Umbilical cord (tissue), 1 donor: ENCODE measurements at regions not wholly inside any gene's neighbourhood (a gene's known extent, or its start where the extent isn't known, plus 50 kb on each side); places are given as distances from the start of the nearest gene placed in this dataset.
"Not testable (repeated sequence)": the region's sequence is repeated elsewhere in the genome, so short reads cannot be mapped to it uniquely, and the experiment has no call there.

Experiments
- DNase-seq: peaks from one replicate; pipeline ENCODE4 v3.0.0-alpha.2; 2015; ENCODE audit warnings: low spot score

DNA sequence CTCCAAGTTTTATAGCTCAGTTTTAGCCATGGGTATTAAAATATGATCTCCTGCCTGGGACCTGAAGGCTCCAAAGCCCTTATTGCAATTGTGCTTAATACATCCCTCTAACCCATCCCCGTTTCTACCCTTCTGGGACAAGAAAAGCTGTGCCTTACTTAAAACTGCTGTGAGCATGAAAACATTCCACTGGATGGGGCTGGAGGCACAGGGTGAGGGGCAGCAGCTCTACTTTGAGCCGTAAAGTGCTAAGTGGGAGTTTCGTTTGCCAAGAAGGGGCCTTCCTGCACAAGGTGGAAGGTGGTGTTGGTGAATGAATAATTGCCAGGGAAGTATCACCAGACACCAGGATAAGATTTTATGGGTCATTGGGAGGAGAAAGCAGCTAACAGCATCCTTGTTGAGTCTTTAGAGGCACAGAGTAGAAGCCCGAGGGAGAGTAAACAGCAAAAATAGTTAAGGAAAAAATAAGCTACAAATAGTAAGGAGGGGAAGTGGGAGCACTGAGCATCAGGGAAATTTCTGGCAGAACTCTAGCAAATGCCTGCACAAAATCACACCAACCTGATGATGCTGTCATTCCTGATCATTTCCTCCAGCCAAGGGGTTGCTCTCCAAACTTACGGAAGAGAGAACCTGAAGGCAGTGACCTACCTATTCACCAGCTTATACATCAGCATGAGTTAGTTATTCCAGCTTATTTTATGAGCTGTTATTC, 218.4 kb downstream of the MREG start:
- DNase-seq, result peak; percentile 79

GRCh38 chr2:215793747-215794595, 219.4 kb downstream of the MREG start:
- peak; percentile 92 for DNase-seq

DNA sequence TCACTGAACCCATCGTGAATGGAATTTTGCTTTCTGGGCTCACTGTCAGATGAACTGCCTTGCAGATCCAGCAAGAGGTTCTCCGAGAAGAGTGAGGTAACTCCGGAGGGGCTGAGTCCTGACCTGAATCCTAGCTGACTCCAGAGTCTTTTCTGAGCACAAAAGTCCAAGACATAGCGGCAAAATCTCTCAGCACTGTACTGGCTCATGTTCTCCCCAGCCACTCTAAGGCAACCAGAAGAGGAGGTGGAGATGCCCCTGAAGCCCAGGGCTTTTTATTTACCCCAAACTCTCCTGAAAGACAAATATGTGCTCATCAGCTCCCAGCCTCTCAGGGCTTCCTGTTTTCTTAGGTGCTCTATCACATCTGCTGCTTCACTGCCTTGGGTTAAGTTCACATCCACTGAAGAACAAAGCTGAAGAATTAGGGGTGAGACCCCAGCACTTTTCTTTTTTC, 221.8 kb downstream of the MREG start:
- DNase-seq, result peak; percentile 49

- peak; percentile 79 for DNase-seq
These were observed 222.6 kb downstream of the MREG start for GRCh38 chr2:215790523-215791421.

DNA sequence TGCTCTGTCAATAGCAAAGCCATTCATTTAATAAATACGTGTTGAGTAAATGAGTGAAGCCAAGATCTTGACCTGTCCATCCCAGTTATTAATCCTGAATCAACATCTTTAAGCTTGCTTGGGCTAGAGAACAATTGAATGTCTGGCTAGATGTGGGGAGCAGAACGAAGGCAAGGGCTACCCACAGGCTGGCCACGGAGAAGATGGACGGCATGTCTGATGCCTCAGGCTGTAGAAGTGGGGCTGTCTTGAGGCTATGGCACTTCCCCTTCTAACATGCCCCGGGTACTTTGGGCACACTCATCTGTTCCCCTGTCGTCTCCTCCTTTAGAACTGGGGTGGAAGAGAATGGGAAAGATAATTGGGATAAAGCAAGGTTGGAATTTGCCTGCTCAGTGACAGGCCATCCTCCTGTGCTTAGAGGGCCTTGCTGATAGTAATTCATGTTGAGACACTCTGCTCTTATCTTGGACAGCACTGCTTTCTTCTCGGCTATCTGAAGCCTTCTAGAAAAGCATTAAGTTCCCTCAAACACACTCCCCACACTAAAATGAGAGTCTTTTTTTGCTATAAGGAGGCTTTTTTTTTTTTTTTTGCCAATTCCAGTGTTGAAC, 225.7 kb downstream of the MREG start:
- DNase-seq, result peak; percentile 63

DNA sequence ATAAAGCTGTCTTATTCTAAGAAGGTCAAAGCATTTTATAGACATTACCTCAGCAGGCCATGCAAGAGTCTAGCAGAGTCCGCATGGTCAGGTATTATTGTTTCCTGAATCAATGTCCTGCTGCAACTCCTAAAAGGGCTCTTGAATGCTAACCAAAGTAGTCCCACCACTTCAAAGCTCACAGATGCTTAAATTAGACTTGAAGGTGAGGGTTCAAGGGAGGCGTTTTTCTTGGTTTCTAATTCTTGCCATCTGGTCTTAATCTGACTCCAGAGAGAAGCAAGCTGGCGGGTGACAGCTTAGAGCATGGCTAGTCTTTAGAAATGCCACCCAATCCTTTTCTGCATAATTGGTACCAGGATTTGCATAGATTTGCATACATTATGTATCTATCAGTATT, 226.3 kb downstream of the MREG start:
- no peak for DNase-seq

DNA sequence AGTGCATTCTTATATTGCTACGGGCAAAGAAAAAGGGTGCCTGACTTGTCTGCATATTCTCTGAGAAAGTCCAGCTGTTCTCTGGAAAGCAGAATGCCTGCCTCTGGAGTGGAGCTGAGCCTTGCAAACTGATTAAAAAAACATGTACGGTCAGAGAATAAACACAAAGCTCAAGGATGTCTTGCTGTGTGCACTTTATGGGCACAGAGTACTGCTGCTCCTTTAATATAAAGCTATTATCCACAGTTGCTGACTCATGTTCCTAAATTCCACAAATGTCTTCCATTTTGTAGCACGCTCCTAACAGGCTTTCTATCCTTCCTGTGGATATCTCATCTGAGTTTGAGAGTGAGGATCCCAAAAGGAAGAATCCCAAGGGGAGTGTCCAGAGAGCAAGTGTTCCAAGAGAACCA, 229.0 kb downstream of the MREG start:
- peak; percentile 96 for DNase-seq

- not testable (repeated sequence) for DNase-seq
These were observed 229.7 kb downstream of the MREG start for GRCh38 chr2:215783640-215784039.

- DNase-seq, result no peak
These were observed 230.4 kb downstream of the MREG start for GRCh38 chr2:215782965-215783364.

GRCh38 chr2:215782295-215782694, 231.1 kb downstream of the MREG start:
- DNase-seq, result no peak

DNA sequence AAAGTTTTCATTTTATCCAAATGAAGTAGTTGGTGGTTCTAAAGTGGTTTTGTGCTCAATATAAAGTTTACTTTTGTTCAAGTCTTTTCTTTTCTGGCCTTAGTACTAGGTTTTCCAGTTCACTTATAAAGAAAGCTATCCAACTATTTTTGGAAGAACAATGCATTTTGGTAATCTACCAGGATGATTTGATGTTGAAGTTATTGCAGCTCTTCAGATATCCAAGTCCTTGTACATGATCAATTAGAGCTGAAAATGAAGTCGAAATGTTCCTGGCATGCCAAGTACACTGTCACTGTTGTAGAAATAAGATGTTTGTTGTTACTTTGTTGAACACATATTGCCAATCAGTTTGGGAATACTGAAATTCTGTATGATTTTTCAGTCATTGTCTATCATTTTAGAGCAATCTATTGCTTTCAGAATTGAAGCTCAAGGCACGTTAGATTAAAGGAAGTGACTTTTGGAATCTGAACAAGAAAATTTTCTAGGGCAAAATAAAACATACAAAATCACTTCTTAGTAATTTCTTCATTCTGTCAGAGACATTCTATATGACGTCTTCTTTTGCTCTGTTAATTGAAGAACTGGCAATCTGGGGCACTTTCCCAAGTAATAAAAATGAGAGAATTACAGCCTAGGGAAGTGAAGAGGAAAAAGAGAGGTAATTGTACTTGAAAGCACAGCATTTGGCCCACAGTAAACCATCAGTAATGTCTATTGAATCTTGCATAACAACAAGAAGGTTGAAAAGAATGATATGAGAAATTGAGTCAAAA, 232.3 kb downstream of the MREG start:
- no peak for DNase-seq

DNA sequence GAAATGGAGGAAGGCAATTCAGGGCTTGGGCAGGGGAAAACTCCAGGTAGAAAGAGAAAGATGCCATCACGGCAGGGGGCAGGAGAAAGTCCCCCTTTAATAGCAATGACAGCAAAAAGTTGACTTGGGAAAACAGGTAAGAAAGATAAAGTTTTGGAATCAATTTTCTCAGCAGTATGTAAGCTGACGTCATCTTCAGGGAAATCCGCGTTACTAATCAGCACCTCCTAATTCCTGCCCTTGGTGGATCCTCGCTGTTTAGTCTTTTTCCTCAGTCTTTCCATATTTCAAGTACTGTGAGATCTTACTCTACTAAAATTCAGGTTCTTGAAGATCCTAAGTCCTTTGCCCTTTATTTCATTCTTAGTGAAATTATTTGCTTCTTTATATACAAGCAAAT, 233.0 kb downstream of the MREG start:
- no peak for DNase-seq

DNA sequence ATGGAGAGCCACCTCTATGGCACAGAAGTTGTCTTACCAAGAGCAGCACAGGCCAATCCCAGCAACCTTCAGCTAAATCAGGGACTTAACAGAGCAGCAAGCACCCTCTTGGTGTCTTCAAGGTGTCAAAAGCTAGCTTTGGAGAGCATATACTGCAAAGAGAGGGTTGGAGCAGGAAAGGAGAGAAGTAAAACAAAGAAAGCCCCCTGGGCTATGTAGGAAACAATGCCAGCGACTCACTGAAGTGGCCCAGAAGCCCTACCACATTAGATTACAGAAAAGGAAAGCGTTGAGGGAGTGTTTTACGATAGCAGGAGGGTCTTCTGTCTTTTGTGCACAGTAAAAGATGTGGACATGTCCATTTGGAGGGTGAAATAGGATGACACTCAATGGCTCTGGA, 233.4 kb downstream of the MREG start:
- no peak for DNase-seq

DNA sequence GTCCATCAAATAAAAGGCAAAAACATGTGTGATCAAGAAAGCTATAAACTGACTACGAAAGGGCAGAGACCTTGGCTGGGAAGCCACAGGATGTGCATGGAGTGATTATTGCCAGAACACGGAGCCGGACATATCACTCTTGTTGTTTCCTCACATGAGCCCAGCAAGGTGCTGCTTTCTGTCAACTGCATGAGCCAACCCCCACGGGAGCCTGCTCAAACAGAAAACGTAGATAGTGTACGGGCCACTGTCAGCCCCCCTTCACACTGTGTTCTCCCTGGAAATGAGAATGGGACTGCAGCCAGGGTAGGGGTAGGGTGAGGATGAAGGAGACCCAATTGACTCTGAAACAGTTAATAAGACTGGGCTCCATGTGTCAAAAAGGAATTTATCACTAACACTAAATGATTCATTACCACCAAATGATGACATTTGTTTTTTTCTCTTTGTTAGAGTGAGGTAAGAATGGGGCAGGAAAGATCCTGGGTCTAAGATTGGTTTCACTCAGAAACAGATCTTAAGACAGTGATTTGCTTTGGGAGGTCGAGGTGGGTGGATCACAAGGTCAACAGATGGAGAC, 235.8 kb downstream of the MREG start:
- DNase-seq, result no peak

- peak; percentile 65 for DNase-seq
These were observed 238.2 kb downstream of the MREG start for GRCh38 chr2:215775106-215775505.

DNA sequence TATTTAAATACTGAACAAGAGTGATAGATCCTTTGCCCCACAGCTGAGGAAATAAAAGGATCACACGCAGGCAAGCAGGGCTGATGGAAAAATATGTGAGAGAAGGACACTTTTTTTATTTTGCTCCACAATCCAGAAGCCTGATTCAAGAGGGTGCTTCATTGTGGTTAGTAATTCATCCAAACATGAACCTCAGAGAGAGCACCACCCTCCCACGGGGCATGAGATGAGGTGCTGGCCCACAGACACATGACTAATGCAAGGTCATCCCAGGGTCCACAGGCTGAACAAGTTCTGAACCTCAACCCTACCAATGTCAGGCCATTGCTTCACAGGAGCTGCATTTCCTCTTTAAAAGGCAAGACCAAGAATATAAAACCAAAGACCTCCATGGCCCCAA, 239.6 kb downstream of the MREG start:
- DNase-seq, result no peak

DNA sequence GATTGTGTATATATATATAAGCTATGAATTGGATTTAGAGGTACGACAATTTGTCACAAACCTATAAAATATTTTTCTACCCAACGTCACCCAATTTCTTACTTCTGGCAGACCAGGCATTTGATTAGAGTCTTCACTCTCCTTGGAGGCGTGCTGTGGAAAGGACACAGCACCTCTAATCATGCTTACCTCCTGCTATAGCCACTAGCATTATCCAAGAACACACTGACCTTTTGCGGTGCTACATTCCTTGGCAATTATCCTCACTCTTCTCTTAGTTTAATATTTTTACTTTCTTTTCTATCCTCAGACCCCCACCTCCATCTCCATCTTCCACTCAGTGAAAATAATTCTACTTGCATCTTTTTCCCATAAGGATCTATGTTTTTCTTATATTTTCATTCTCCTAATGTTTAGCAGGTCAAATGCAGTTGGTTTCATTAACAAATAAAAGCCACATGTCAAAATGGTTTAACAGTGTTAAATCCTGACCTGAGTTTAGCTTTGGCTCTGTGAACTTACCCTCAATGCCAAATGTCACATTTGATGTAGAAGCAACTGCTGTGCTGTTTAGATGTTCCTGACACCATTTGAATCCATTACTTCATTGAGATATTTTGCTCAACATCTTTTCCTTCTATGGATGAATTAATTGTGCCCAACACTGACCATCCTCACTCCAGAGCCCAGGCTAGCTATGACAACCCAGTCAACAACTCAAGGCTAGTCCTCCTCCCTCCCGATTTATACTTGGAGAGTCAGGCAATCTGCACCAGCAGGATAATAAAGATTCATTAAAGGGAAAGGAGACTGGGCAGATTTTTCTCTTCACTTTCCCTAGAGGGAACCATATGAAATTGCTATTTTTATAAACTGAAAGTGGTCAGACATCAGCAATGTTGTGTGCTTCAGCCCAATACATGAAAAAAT, 240.5 kb downstream of the MREG start:
- DNase-seq, result no peak

DNA sequence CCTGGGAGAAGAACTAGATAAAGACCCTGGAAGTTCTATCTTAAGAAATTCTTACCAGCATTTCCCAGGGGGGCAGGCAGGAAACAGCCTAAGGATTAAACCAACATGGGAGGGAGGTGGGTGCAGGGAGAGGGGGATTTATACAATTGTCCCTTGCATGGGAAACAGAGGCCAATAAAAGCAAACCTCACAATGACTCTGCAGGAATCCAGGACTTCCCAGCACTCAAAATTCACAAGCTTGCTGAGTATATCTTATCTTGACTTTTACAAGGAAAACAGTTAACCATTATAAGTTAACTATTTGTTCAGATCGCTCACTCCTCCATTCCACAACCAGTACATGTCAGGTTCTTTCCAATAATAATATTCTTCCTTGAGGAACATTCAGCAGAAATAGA, 241.3 kb downstream of the MREG start:
- peak; percentile 52 for DNase-seq

- no peak for DNase-seq
These were observed 242.1 kb downstream of the MREG start for GRCh38 chr2:215771241-215771640.
